Fibroblast of the aortic adventitia (primary cell): ENCODE measurements at regions not wholly inside any gene's neighbourhood (a gene's known extent, or its start where the extent isn't known, plus 50 kb on each side); places are given as distances from the start of the nearest gene placed in this dataset.

Experiments used
- DNase-seq: peaks from one replicate; pipeline ENCODE4 v3.0.0-alpha.2; 2010; ENCODE audit warnings: low read depth
- H3K4me3 ChIP-seq: 2 replicates; pipeline ENCODE4 v1.5.1; 2011; ENCODE audit warnings: low read depth, mild to moderate bottlenecking, control low read depth, low read length, moderate library complexity
- CTCF ChIP-seq: IDR thresholded peaks from 2 replicates; pipeline ENCODE4 v1.5.1; 2011; ENCODE audit warnings: mild to moderate bottlenecking, low read length, control low read depth, inconsistent platforms; ENCODE audit not compliant: insufficient read depth

DNA sequence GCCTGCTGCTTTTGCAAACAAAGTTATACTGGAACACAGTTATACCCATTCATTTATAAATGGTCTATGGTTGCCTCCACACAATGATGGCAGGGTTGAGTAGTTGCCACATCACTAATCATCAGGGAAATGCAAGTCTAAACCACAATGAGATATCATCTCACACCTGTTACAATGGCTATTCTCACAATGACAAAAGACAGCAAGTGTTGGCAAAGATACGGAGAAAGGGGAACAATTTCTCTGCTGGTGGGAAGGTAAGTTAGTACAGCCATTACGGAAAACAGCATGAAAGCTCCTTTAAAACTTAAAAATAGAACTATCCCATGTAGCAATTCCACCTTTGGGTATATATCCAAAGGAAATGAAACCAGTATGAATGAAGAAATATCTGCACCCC lies 261.4 kb downstream of the TJP1 start:
- no peak for DNase-seq
- H3K4me3 ChIP-seq: no peak overlapping the region
- no peak for TF ChIP-seq CTCF

GRCh38 chr15:29558261-29558660 lies 264.0 kb downstream of the TJP1 start:
- DNase-seq: no peak
- no peak for TF ChIP-seq CTCF
- no peak overlapping the region for H3K4me3 ChIP-seq

DNA sequence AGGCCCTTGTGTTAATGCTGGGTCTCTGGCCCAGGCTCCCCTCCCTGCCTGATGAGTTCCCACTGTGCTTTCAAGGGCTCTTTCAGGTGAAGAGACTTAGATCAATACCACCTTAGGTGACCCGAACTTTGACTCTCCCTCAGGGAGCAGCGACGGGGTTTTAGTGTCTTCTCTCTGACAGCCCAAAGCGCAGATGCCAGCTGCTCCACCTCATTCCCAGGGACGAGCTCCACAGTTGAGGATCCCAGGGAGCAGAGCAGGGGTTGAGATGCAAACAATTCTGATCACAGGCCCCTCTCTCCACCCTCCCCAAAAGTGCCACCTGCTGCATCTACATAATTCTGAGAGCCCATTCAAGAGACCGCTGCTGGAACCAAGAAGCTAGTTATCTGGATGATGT lies 265.1 kb downstream of the TJP1 start:
- no peak for TF ChIP-seq CTCF
- DNase-seq: no peak
- no peak overlapping the region for H3K4me3 ChIP-seq

DNA sequence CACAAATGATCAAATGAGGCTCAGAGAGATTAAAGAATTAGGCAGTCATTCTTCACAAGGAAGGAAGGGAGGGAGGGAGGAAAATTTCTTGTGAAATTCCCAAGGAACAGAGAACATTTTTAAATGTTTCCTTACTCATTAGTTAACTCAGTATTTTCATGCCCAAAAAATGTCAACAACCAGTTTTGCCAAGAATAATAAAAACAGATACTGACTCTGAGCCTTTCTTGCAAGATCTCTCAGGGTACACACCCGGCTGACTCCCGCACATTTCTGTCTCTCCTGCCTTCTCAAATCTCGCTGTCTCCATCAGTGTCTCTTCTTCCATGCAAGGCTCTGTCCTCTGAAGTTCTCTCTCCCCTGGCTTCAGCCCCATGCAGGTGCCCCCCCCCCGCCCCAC lies 265.9 kb downstream of the TJP1 start:
- no peak for TF ChIP-seq CTCF
- DNase-seq: peak; percentile 6
- H3K4me3 ChIP-seq: no peak overlapping the region

DNA sequence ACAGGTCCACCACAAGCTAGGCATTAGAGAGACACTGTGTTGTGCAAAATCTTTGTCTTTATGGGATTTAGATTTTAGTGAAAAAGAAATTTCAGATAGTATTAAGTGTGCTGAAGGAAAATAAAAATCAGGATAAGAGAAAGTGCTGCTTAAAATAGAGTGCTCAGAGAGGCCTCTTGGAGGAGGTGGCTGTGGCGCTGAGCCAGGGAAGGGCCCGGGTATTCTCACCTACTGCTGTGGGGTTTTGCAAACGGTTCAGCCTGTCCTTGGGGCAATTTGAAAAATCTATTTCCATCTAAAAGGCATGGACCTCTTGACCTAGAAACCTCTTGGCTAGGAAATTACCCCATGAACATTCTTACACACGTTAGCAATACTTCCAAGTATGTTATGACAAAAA lies 267.7 kb downstream of the TJP1 start:
- no peak for TF ChIP-seq CTCF
- DNase-seq: no peak
- H3K4me3 ChIP-seq: no peak overlapping the region

GRCh38 chr15:29550834-29551465 lies 271.3 kb downstream of the TJP1 start:
- H3K4me3 ChIP-seq: no peak overlapping the region
- no peak for DNase-seq
- TF ChIP-seq CTCF: no peak

DNA sequence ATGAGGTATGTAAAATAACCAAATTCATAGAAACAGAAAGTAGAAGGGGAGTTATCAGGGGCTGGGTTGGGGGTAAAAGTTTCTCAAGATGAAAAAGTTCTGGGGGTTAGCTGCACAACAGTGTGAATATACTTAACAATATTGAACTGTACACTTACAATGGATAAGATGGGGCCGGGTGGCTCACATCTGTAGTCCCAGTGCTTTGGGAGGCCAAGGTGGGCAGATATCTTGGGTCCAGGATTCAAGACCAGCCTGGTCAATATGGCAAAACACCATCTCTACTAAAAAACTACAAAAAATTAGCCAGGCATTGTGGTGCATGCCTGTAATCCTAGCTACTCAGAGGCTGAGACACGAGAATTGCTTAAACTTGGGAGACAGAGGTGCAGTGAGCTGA lies 274.3 kb downstream of the TJP1 start:
- no peak for TF ChIP-seq CTCF
- no peak for DNase-seq

More for the DNA sequence above, 274.3 kb downstream of the TJP1 start:
- no peak overlapping the region for H3K4me3 ChIP-seq
